HEK293 (cell line): ENCODE measurements at regions not wholly inside any gene's neighbourhood (a gene's known extent, or its start where the extent isn't known, plus 50 kb on each side); places are given as distances from the start of the nearest gene placed in this dataset.

Experiments
- CTCF ChIA-PET: fragments of 350-600 bp; formaldehyde crosslinking; extraction: SDS; loops from one replicate; lab custom pipeline; 2021; ENCODE audit warnings: antibody characterized with exemption; lab: Yijun Ruan, JAX
- POLR2A ChIA-PET: fragments of 300-600 bp; formaldehyde crosslinking; extraction: SDS; loops from one replicate; lab custom pipeline; 2020; ENCODE audit warnings: antibody characterized with exemption, inconsistent platforms; lab: Yijun Ruan, JAX
- H3K27ac ChIP-seq: fragments of 200-500 bp; sonication (Bioruptor generic); 2 replicates; pipeline ENCODE4 v1.5.1; 2014; ENCODE audit warnings: low read depth, low read length, control low read depth, inconsistent platforms; ENCODE audit errors: extremely low read depth
- H3K36me3 ChIP-seq, 2 experiments: fragments of 200-500 bp in 1 of 2; sonication (Bioruptor generic) in 1 of 2; 1 replicate in 1 of 2; 2 replicates in 1 of 2; pipeline ENCODE4 v1.5.1; 2014 to 2017; ENCODE audit warnings: inconsistent platforms in 2 of 2, low read length in 2 of 2; ENCODE audit not compliant: control insufficient read depth in 2 of 2, insufficient read depth in 1 of 2
- H3K4me1 ChIP-seq: fragments of 200-500 bp; sonication (Bioruptor generic); 2 replicates; pipeline ENCODE4 v1.5.1; 2014; ENCODE audit warnings: mild to moderate bottlenecking, low read length, inconsistent platforms; ENCODE audit not compliant: control insufficient read depth, insufficient read depth
- H3K4me3 ChIP-seq: 2 replicates; pipeline ENCODE4 v1.5.1; 2011; ENCODE audit warnings: low read depth, mild to moderate bottlenecking, control low read depth, low read length, moderate library complexity
- H3K9me3 ChIP-seq: fragments of 200-500 bp; sonication (Bioruptor generic); 2 replicates; pipeline ENCODE4 v1.5.1; 2014; ENCODE audit warnings: low read depth, low read length, inconsistent platforms; ENCODE audit not compliant: control insufficient read depth, insufficient read depth
- AEBP2 ChIP-seq: fragments of 450-650 bp; formaldehyde crosslinking; IDR thresholded peaks from 2 replicates; pipeline ENCODE4 v1.5.1; 2016; ENCODE audit warnings: missing biosample characterization, missing genetic modification characterization, borderline replicate concordance
- BCL11A ChIP-seq: fragments of 450-650 bp; formaldehyde crosslinking; IDR thresholded peaks from 2 replicates; pipeline ENCODE4 v1.5.1; 2016; ENCODE audit warnings: low read depth, missing biosample characterization, missing genetic modification characterization
- GLIS1 ChIP-seq: fragments of 450-650 bp; formaldehyde crosslinking; IDR thresholded peaks from 2 replicates; pipeline ENCODE4 v1.5.1; 2016; ENCODE audit warnings: missing biosample characterization, missing genetic modification characterization
- OVOL3 ChIP-seq: fragments of 450-650 bp; formaldehyde crosslinking; IDR thresholded peaks from 2 replicates; pipeline ENCODE4 v1.5.1; 2016; ENCODE audit warnings: missing biosample characterization, missing genetic modification characterization
- PATZ1 ChIP-seq: fragments of 450-650 bp; formaldehyde crosslinking; IDR thresholded peaks from 2 replicates; pipeline ENCODE4 v1.5.1; 2016; ENCODE audit warnings: missing biosample characterization, missing genetic modification characterization
- PBX3 ChIP-seq: sonication (generic); formaldehyde crosslinking; IDR thresholded peaks from 2 replicates; pipeline ENCODE4 v1.8.1; 2022; ENCODE audit warnings: mild to moderate bottlenecking, moderate library complexity, missing genetic modification reagents
- PRDM4 ChIP-seq: fragments of 450-650 bp; formaldehyde crosslinking; IDR thresholded peaks from 2 replicates; pipeline ENCODE4 v1.5.1; 2017; ENCODE audit warnings: missing biosample characterization, missing genetic modification characterization
- ZBTB17 ChIP-seq: fragments of 450-650 bp; formaldehyde crosslinking; IDR thresholded peaks from 2 replicates; pipeline ENCODE4 v1.5.1; 2016; ENCODE audit warnings: missing biosample characterization, missing genetic modification characterization
- ZBTB21 ChIP-seq: fragments of 450-650 bp; formaldehyde crosslinking; IDR thresholded peaks from 2 replicates; pipeline ENCODE4 v1.5.1; 2017; ENCODE audit warnings: missing biosample characterization, missing genetic modification characterization
- ZFHX2 ChIP-seq: fragments of 450-650 bp; formaldehyde crosslinking; conservative IDR thresholded peaks from 2 replicates; pipeline ENCODE4 v1.5.1; 2016; ENCODE audit warnings: missing biosample characterization, missing genetic modification characterization
- ZNF16 ChIP-seq: fragments of 450-650 bp; formaldehyde crosslinking; IDR thresholded peaks from 2 replicates; pipeline ENCODE4 v1.5.1; 2016; ENCODE audit warnings: low read depth, missing biosample characterization, missing genetic modification characterization
- ZNF202 ChIP-seq: fragments of 450-650 bp; formaldehyde crosslinking; IDR thresholded peaks from 2 replicates; pipeline ENCODE4 v1.5.1; 2016; ENCODE audit warnings: missing biosample characterization, missing genetic modification characterization, borderline replicate concordance
- ZNF274 ChIP-seq, 2 experiments: fragments of 200-500 bp in 1 of 2; fragments of 450-650 bp in 1 of 2; sonication (Bioruptor generic) in 1 of 2; formaldehyde crosslinking in 1 of 2; IDR thresholded peaks; 2 replicates each; pipeline versions ENCODE4 v1.5.1 to v1.6.1; 2014 to 2016; ENCODE audit warnings: borderline replicate concordance in 1 of 2, inconsistent platforms in 1 of 2, low read length in 1 of 2, missing biosample characterization in 1 of 2, missing genetic modification characterization in 1 of 2
- ZNF423 ChIP-seq: fragments of 450-650 bp; formaldehyde crosslinking; IDR thresholded peaks from 2 replicates; pipeline ENCODE4 v1.5.1; 2016; ENCODE audit warnings: missing biosample characterization, missing genetic modification characterization
- ZNF510 ChIP-seq: fragments of 450-650 bp; formaldehyde crosslinking; IDR thresholded peaks from 2 replicates; pipeline ENCODE4 v1.5.1; 2018; ENCODE audit warnings: mild to moderate bottlenecking, missing genetic modification characterization, missing biosample characterization; ENCODE audit not compliant: insufficient replicate concordance
- ZNF548 ChIP-seq: fragments of 450-650 bp; formaldehyde crosslinking; IDR thresholded peaks from 2 replicates; pipeline ENCODE4 v1.5.1; 2016; ENCODE audit warnings: missing biosample characterization, missing genetic modification characterization
- ZNF549 ChIP-seq: fragments of 450-650 bp; IDR thresholded peaks from 2 replicates; pipeline ENCODE4 v1.5.1; 2018; ENCODE audit warnings: missing biosample characterization, missing genetic modification characterization, mild to moderate bottlenecking, inconsistent platforms, moderate library complexity
- ZNF677 ChIP-seq: fragments of 450-650 bp; IDR thresholded peaks from 2 replicates; pipeline ENCODE4 v1.5.0; 2018; ENCODE audit warnings: missing biosample characterization, mild to moderate bottlenecking, missing genetic modification characterization, moderate library complexity
- TF ChIP-seq, protein P1 (sequence below): fragments of 450-650 bp; formaldehyde crosslinking; IDR thresholded peaks from 2 replicates; pipeline ENCODE4; 2016; ENCODE audit warnings: missing biosample characterization, missing genetic modification characterization
- TF ChIP-seq, protein P2 (sequence below): fragments of 450-650 bp; formaldehyde crosslinking; IDR thresholded peaks from 2 replicates; pipeline ENCODE4 v1.5.1; 2016; ENCODE audit warnings: missing biosample characterization, missing genetic modification characterization

DNA sequence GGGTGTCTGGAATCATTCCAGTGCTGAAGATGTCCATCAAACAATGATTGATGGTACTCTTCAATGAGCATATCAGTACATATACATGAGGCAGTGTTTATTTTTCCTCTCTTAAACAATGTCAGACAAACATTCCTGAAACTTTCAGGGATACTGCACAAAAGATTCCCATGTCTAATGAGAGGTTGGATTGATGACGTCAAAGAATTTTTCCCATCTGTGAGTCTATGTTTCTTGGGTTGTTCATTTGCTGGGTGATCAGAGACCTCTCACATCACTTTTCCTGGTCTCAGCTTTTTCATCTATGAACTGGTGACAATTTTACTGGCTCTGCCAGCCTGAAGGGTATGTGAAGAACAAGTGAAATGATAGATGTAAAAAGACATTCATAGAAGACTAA lies 325.5 kb downstream of the EN1 start:
- ChIA-PET POLR2A (no interaction called here), CTCF (no interaction called here)
- Histone ChIP-seq H3K4me3 (no peak overlapping the region), H3K27ac (no peak overlapping the region), H3K36me3 (no peaks in the 10 kb centered on the region), H3K9me3 (no peaks in the 10 kb centered on the region; the same call in 1 of the 2 replicates), H3K4me1 (no peaks in the 10 kb centered on the region)
- no peak for TF ChIP-seq GLIS1 (tag by site-specific recombination)
- TF ChIP-seq ZNF549 (tag by site-specific recombination) = no peak
- no peak for TF ChIP-seq BCL11A (tag by site-specific recombination)
- no peak for TF ChIP-seq ZNF202 (tag by site-specific recombination)

DNA sequence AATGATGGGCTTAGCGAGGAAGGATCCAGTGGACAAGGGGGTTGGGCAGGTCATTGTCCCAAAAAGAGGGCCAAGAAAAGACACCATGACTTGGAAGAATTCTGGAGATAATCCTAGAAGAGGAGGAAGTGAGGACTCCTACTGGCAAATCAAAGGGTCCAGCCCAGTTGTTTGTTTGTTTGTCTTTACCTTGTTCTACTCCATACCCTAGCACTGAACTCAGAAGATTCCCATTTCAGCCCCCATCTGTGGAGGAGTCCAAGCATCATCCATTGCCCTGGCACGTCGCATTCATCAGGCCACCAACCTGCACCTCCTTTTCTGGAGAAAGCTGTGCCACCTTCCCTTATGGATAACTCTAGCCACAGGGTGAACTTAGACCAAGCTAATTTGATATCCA lies 326.2 kb downstream of the EN1 start:
- no peak for TF ChIP-seq ZNF677
- no peak for TF ChIP-seq AEBP2 (tag by site-specific recombination)
- TF ChIP-seq ZNF274 (IDR thresholded peaks at IDR 0.05; ENCODE audit: low read length) = 0 out of 2 replicates have a peak, but pooled peaks have one; percentile 39
- TF ChIP-seq ZNF274 (tag by site-specific recombination; IDR thresholded peaks at IDR 0.05; ENCODE audit: borderline replicate concordance) = no peak
- no peak for TF ChIP-seq ZNF16
- TF ChIP-seq ZBTB17 (tag by site-specific recombination) = no peak
- ChIA-PET CTCF (interaction anchor here (0.7 kb wide), 2 partner anchors 153 to 445 kb away, joined by 3 to 4 read pairs; no protein-coding TSS in a partner anchor), POLR2A (no interaction called here)
- Histone ChIP-seq H3K4me1 (no peaks in the 10 kb centered on the region), H3K27ac (no peak overlapping the region), H3K4me3 (no peak overlapping the region), H3K9me3 (no peaks in the 10 kb centered on the region; the same call in 1 of the 2 replicates), H3K36me3 (no peaks in the 10 kb centered on the region)

GRCh38 chr2:118520246-118520645 lies 327.2 kb downstream of the EN1 start:
- Histone ChIP-seq H3K4me1 (no peaks in the 10 kb centered on the region), H3K4me3 (no peak overlapping the region), H3K27ac (no peak overlapping the region), H3K36me3 (no peaks in the 10 kb centered on the region), H3K9me3 (no peaks in the 10 kb centered on the region; the same call in 1 of the 2 replicates)
- ChIA-PET POLR2A (no interaction called here), CTCF (no interaction called here)
- TF ChIP-seq PRDM4 = no peak
- no peak for TF ChIP-seq PATZ1 (tag by site-specific recombination)
- TF ChIP-seq ZNF548 = no peak
- no peak for TF ChIP-seq ZBTB21 (tag by site-specific recombination)
- no peak for TF ChIP-seq OVOL3 (tag by site-specific recombination)
- TF ChIP-seq, protein P1, sequence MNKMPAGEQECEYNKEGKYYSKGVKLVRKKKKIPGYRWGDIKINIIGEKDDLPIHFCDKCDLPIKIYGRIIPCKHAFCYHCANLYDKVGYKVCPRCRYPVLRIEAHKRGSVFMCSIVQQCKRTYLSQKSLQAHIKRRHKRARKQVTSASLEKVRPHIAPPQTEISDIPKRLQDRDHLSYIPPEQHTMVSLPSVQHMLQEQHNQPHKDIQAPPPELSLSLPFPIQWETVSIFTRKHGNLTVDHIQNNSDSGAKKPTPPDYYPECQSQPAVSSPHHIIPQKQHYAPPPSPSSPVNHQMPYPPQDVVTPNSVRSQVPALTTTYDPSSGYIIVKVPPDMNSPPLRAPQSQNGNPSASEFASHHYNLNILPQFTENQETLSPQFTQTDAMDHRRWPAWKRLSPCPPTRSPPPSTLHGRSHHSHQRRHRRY (tag by site-specific recombination) = no peak
- no peak for TF ChIP-seq ZNF423
- TF ChIP-seq ZNF510 (tag by site-specific recombination) = no peak
- TF ChIP-seq, protein P2, sequence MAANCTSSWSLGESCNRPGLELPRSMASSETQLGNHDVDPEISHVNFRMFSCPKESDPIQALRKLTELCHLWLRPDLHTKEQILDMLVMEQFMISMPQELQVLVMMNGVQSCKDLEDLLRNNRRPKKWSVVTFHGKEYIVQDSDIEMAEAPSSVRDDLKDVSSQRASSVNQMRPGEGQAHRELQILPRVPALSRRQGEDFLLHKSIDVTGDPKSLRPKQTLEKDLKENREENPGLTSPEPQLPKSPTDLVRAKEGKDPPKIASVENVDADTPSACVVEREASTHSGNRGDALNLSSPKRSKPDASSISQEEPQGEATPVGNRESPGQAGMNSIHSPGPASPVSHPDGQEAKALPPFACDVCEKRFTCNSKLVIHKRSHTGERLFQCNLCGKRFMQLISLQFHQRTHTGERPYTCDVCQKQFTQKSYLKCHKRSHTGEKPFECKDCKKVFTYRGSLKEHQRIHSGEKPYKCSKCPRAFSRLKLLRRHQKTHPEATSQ (tag by site-specific recombination) = no peak
- TF ChIP-seq PBX3 (CRISPR knock-in tag) = no peak
- no peak for TF ChIP-seq ZFHX2
